ENCODE measurements at regions not wholly inside any gene's neighbourhood (a gene's known extent, or its start where the extent isn't known, plus 50 kb on each side); places are given as distances from the start of the nearest gene placed in this dataset.

- ATAC-seq (replicated peaks) = no peak
- peaks cover 0 to 2% of the 10 kb centered on the region in 2 donors for H3K9me3 Mint-ChIP-seq
- no peak for DNase-seq
- peaks cover 13% of the 10 kb centered on the region for H3K36me3 Mint-ChIP-seq (ENCODE audit: insufficient read depth)
- H3K4me1 Mint-ChIP-seq (ENCODE audit: low read depth in 2 of 2) = peaks cover 14 to 19% of the 10 kb centered on the region in 2 donors
- peaks cover 72 to 74% of the 10 kb centered on the region in 2 donors for H3K27me3 Mint-ChIP-seq
- H3K4me3 Mint-ChIP-seq = peak overlapping the region in 1 of 2 donors; percentile 80
- H3K27ac Mint-ChIP-seq = no peak overlapping the region
These were observed 151.6 kb upstream of the PRSS16 start for GRCh38 chr6:27095914-27096313.

GRCh38 chr6:27096834-27097511 lies 150.5 kb upstream of the PRSS16 start:
- ATAC-seq (replicated peaks) (peak; percentile 41), DNase-seq (no peak)
- Mint-ChIP-seq H3K4me1 (ENCODE audit: low read depth in 2 of 2) (peaks cover 12 to 16% of the 10 kb centered on the region in 2 donors), H3K36me3 (ENCODE audit: insufficient read depth) (peaks cover 8% of the 10 kb centered on the region), H3K27me3 (peaks cover 67 to 69% of the 10 kb centered on the region in 2 donors), H3K27ac (peak overlapping the region in 1 of 2 donors; percentile 49), H3K9me3 (peaks cover 0 to 2% of the 10 kb centered on the region in 2 donors), H3K4me3 (peak overlapping the region; percentile 78 to 80)

GRCh38 chr6:27098956-27099355 lies 148.5 kb upstream of the PRSS16 start:
- Mint-ChIP-seq H3K9me3 (peaks cover 0 to 2% of the 10 kb centered on the region in 2 donors), H3K27ac (no peak overlapping the region), H3K27me3 (peaks cover 59 to 60% of the 10 kb centered on the region in 2 donors), H3K36me3 (ENCODE audit: insufficient read depth) (peaks cover 8% of the 10 kb centered on the region), H3K4me1 (ENCODE audit: low read depth in 2 of 2) (peaks cover 11 to 14% of the 10 kb centered on the region in 2 donors), H3K4me3 (no peak overlapping the region)
- DNase-seq (no peak), ATAC-seq (replicated peaks) (no peak)

- Mint-ChIP-seq H3K4me1 (ENCODE audit: low read depth in 2 of 2) (peaks cover 11 to 14% of the 10 kb centered on the region in 2 donors), H3K27ac (no peak overlapping the region), H3K27me3 (peaks cover 42 to 49% of the 10 kb centered on the region in 2 donors), H3K9me3 (peaks cover 0 to 2% of the 10 kb centered on the region in 2 donors), H3K4me3 (no peak overlapping the region), H3K36me3 (ENCODE audit: insufficient read depth) (peaks cover 8% of the 10 kb centered on the region)
- ATAC-seq (replicated peaks) (no peak), DNase-seq (no peak)
These were observed 146.6 kb upstream of the PRSS16 start for GRCh38 chr6:27100921-27101320.

- Mint-ChIP-seq H3K9me3 (peaks cover 0 to 2% of the 10 kb centered on the region in 2 donors), H3K4me3 (no peak overlapping the region), H3K36me3 (ENCODE audit: insufficient read depth) (peaks cover 7% of the 10 kb centered on the region), H3K27me3 (peaks cover 33 to 40% of the 10 kb centered on the region in 2 donors), H3K4me1 (ENCODE audit: low read depth in 2 of 2) (peaks cover 6 to 8% of the 10 kb centered on the region in 2 donors), H3K27ac (no peak overlapping the region)
- DNase-seq = no peak
- no peak for ATAC-seq (replicated peaks)
These were observed 145.7 kb upstream of the PRSS16 start for GRCh38 chr6:27101824-27102223.

- no peak overlapping the region for H3K4me3 Mint-ChIP-seq
- H3K36me3 Mint-ChIP-seq (ENCODE audit: insufficient read depth) = no peaks in the 10 kb centered on the region
- H3K4me1 Mint-ChIP-seq (ENCODE audit: low read depth in 2 of 2) = no peaks in the 10 kb centered on the region
- no peak overlapping the region for H3K27ac Mint-ChIP-seq
- DNase-seq (no peak), ATAC-seq (replicated peaks) (no peak)
- H3K27me3 Mint-ChIP-seq = peaks cover 35 to 37% of the 10 kb centered on the region in 2 donors
- H3K9me3 Mint-ChIP-seq = no peaks in the 10 kb centered on the region
These were observed 141.1 kb upstream of the PRSS16 start for GRCh38 chr6:27106382-27106781.

GRCh38 chr6:27111743-27112142 lies 135.8 kb upstream of the PRSS16 start:
- Mint-ChIP-seq H3K4me3 (no peak overlapping the region), H3K36me3 (ENCODE audit: insufficient read depth) (no peaks in the 10 kb centered on the region), H3K27me3 (peaks cover 43 to 54% of the 10 kb centered on the region in 2 donors), H3K27ac (no peak overlapping the region), H3K4me1 (ENCODE audit: low read depth in 2 of 2) (peaks cover 3% of the 10 kb centered on the region in 2 donors), H3K9me3 (no peaks in the 10 kb centered on the region)
- ATAC-seq (replicated peaks) (no peak), DNase-seq (no peak)

GRCh38 chr6:27112974-27113373 lies 134.5 kb upstream of the PRSS16 start:
- no peak overlapping the region for H3K4me3 Mint-ChIP-seq
- no peaks in the 10 kb centered on the region for H3K9me3 Mint-ChIP-seq
- H3K4me1 Mint-ChIP-seq (ENCODE audit: low read depth in 2 of 2) = peaks cover 3% of the 10 kb centered on the region in 2 donors
- no peak overlapping the region for H3K27ac Mint-ChIP-seq
- peaks cover 37 to 47% of the 10 kb centered on the region in 2 donors for H3K27me3 Mint-ChIP-seq
- ATAC-seq (replicated peaks) (no peak), DNase-seq (no peak)
- no peaks in the 10 kb centered on the region for H3K36me3 Mint-ChIP-seq (ENCODE audit: insufficient read depth)

- peaks cover 4 to 10% of the 10 kb centered on the region in 2 donors for H3K27me3 Mint-ChIP-seq
- no peak overlapping the region for H3K4me3 Mint-ChIP-seq
- H3K27ac Mint-ChIP-seq = no peak overlapping the region
- DNase-seq (no peak), ATAC-seq (replicated peaks) (no peak)
- H3K4me1 Mint-ChIP-seq (ENCODE audit: low read depth in 2 of 2) = peaks cover 3 to 9% of the 10 kb centered on the region in 2 donors
- H3K9me3 Mint-ChIP-seq = no peaks in the 10 kb centered on the region
- no peaks in the 10 kb centered on the region for H3K36me3 Mint-ChIP-seq (ENCODE audit: insufficient read depth)
These were observed 128.2 kb upstream of the PRSS16 start for GRCh38 chr6:27119329-27119728.

GRCh38 chr6:27119761-27120160 lies 127.7 kb upstream of the PRSS16 start:
- peaks cover under 1 to 8% of the 10 kb centered on the region in 2 donors for H3K4me1 Mint-ChIP-seq (ENCODE audit: low read depth in 2 of 2)
- no peak for ATAC-seq (replicated peaks)

GRCh38 chr6:27121640-27122039 lies 125.9 kb upstream of the PRSS16 start:
- no peak for ATAC-seq (replicated peaks)
- Mint-ChIP-seq H3K4me1 (ENCODE audit: low read depth in 2 of 2) (peaks cover 0 to 12% of the 10 kb centered on the region in 2 donors), H3K9me3 (no peaks in the 10 kb centered on the region), H3K4me3 (no peak overlapping the region), H3K36me3 (ENCODE audit: insufficient read depth) (no peaks in the 10 kb centered on the region), H3K27ac (peak overlapping the region in 1 of 2 donors; percentile 16), H3K27me3 (no peaks in the 10 kb centered on the region)
- DNase-seq = no peak

More at GRCh38 chr6:27119761-27120160, 127.7 kb upstream of the PRSS16 start:
- Mint-ChIP-seq H3K9me3 (no peaks in the 10 kb centered on the region), H3K27me3 (peaks cover 2 to 6% of the 10 kb centered on the region in 2 donors), H3K36me3 (ENCODE audit: insufficient read depth) (no peaks in the 10 kb centered on the region), H3K27ac (no peak overlapping the region), H3K4me3 (no peak overlapping the region)
- DNase-seq = no peak

GRCh38 chr6:27124252-27124657 lies 123.2 kb upstream of the PRSS16 start:
- H3K4me1 Mint-ChIP-seq (ENCODE audit: low read depth in 2 of 2) = peaks cover 4 to 19% of the 10 kb centered on the region in 2 donors
- no peak for DNase-seq
- H3K36me3 Mint-ChIP-seq (ENCODE audit: insufficient read depth) = no peaks in the 10 kb centered on the region
- no peaks in the 10 kb centered on the region for H3K27me3 Mint-ChIP-seq
- no peak overlapping the region for H3K4me3 Mint-ChIP-seq
- no peak for ATAC-seq (replicated peaks)
- no peak overlapping the region for H3K27ac Mint-ChIP-seq
- H3K9me3 Mint-ChIP-seq = no peaks in the 10 kb centered on the region

GRCh38 chr6:27126046-27126814 lies 121.3 kb upstream of the PRSS16 start:
- Mint-ChIP-seq H3K36me3 (ENCODE audit: insufficient read depth) (no peaks in the 10 kb centered on the region), H3K9me3 (no peaks in the 10 kb centered on the region), H3K27me3 (no peaks in the 10 kb centered on the region), H3K4me1 (ENCODE audit: low read depth in 2 of 2) (peaks cover 4 to 12% of the 10 kb centered on the region in 2 donors), H3K4me3 (peak overlapping the region; percentile 74 to 76), H3K27ac (peak overlapping the region; percentile 59 to 87)
- ATAC-seq (replicated peaks) (no peak), DNase-seq (no peak)

Data from effector memory CD8-positive, alpha-beta T cell (primary cell).